H9 (cell line): ENCODE measurements at regions not wholly inside any gene's neighbourhood (a gene's known extent, or its start where the extent isn't known, plus 50 kb on each side); places are given as distances from the start of the nearest gene placed in this dataset.

Source experiments
- DNase-seq: peaks from one replicate; pipeline ENCODE4 v3.0.0-alpha.2; 2017
- H2AFZ ChIP-seq: one replicate; pipeline ENCODE4 v1.6.1; 2013; ENCODE audit warnings: mild to moderate bottlenecking, low read length, control low read depth, moderate library complexity
- H2AK5ac ChIP-seq: 2 replicates; pipeline ENCODE4 v1.6.1; 2013; ENCODE audit warnings: low read length, control low read depth, mixed read lengths; ENCODE audit not compliant: insufficient read length
- H2BK120ac ChIP-seq: one replicate; pipeline ENCODE4 v1.6.1; 2013; ENCODE audit warnings: low read depth, mild to moderate bottlenecking, low read length, control low read depth, inconsistent platforms; ENCODE audit not compliant: poor library complexity, severe bottlenecking
- H2BK12ac ChIP-seq: 2 replicates; pipeline ENCODE4 v1.6.1; 2013; ENCODE audit warnings: low read length, control low read depth, mixed read lengths, low read depth; ENCODE audit not compliant: insufficient read length
- H2BK15ac ChIP-seq: 2 replicates; pipeline ENCODE4 v1.6.1; 2013; ENCODE audit warnings: low read depth, low read length, control low read depth
- H2BK20ac ChIP-seq: one replicate; pipeline ENCODE4 v1.6.1; 2013; ENCODE audit warnings: low read depth, mild to moderate bottlenecking, low read length, control low read depth, inconsistent platforms; ENCODE audit not compliant: poor library complexity, severe bottlenecking
- H2BK5ac ChIP-seq: 2 replicates; pipeline ENCODE4 v1.6.1; 2013; ENCODE audit warnings: low read length, control low read depth, mixed read lengths; ENCODE audit not compliant: insufficient read length
- H3K14ac ChIP-seq: 2 replicates; pipeline ENCODE4 v1.6.1; 2013; ENCODE audit warnings: low read length, control low read depth; ENCODE audit not compliant: insufficient read depth
- H3K18ac ChIP-seq: 2 replicates; pipeline ENCODE4 v1.6.1; 2013; ENCODE audit warnings: low read depth, mild to moderate bottlenecking, mixed read lengths, low read length, control low read depth; ENCODE audit not compliant: insufficient read length
- H3K23ac ChIP-seq: 2 replicates; pipeline ENCODE4 v1.6.1; 2013; ENCODE audit warnings: low read length, control low read depth, mixed read lengths, low read depth; ENCODE audit not compliant: insufficient read length
- H3K23me2 ChIP-seq: 2 replicates; pipeline ENCODE4 v1.6.1; 2013; ENCODE audit warnings: low read depth, mild to moderate bottlenecking, mixed read lengths, low read length, control low read depth; ENCODE audit not compliant: insufficient read length, poor library complexity, severe bottlenecking
- H3K27ac ChIP-seq: 2 replicates; pipeline ENCODE4 v1.5.1; 2013; ENCODE audit warnings: low read length, control low read depth, mixed read lengths, low read depth; ENCODE audit not compliant: insufficient read length
- H3K27me3 ChIP-seq: 2 replicates; pipeline ENCODE4 v1.6.1; 2013; ENCODE audit warnings: low read length, control low read depth, inconsistent platforms; ENCODE audit not compliant: insufficient read depth
- H3K4ac ChIP-seq: 2 replicates; pipeline ENCODE4 v1.6.1; 2013; ENCODE audit warnings: low read depth, mild to moderate bottlenecking, control low read depth, inconsistent platforms, low read length, moderate library complexity
- H3K4me1 ChIP-seq: 2 replicates; pipeline ENCODE4 v1.6.1; 2013; ENCODE audit warnings: low read length, control low read depth, inconsistent platforms; ENCODE audit not compliant: insufficient read depth
- H3K4me2 ChIP-seq: 2 replicates; pipeline ENCODE4 v1.6.1; 2013; ENCODE audit warnings: low read length, control low read depth, mixed read lengths; ENCODE audit not compliant: insufficient read length, insufficient read depth
- H3K56ac ChIP-seq: 2 replicates; pipeline ENCODE4 v1.6.1; 2013; ENCODE audit warnings: low read depth, mild to moderate bottlenecking, mixed read lengths, low read length, control low read depth; ENCODE audit not compliant: insufficient read length
- H3K79me1 ChIP-seq: 2 replicates; pipeline ENCODE4 v1.6.1; 2013; ENCODE audit warnings: low read depth, mild to moderate bottlenecking, moderate library complexity, low read length, control low read depth, inconsistent platforms; ENCODE audit not compliant: insufficient read depth, poor library complexity, severe bottlenecking
- H3K79me2 ChIP-seq: 2 replicates; pipeline ENCODE4 v1.6.1; 2013; ENCODE audit warnings: low read length, control low read depth, inconsistent platforms; ENCODE audit not compliant: insufficient read depth
- H3K9ac ChIP-seq: 2 replicates; pipeline ENCODE4 v1.6.1; 2013; ENCODE audit warnings: low read length, control low read depth, mixed read lengths; ENCODE audit not compliant: insufficient read length; ENCODE audit errors: extremely low read depth
- H3K9me3 ChIP-seq: one replicate; pipeline ENCODE4 v1.6.1; 2013; ENCODE audit warnings: low read depth, low read length, inconsistent platforms; ENCODE audit not compliant: control insufficient read depth
- H3T11ph ChIP-seq: one replicate; pipeline ENCODE4 v1.6.1; 2013; ENCODE audit warnings: mild to moderate bottlenecking, low read length, control low read depth, inconsistent platforms
- H4K20me1 ChIP-seq: one replicate; pipeline ENCODE4 v1.6.1; 2013; ENCODE audit not compliant: control insufficient read depth, insufficient read length, insufficient read depth
- H4K5ac ChIP-seq: 2 replicates; pipeline ENCODE4 v1.6.1; 2013; ENCODE audit warnings: low read depth, mild to moderate bottlenecking, mixed read lengths, low read length, control low read depth; ENCODE audit not compliant: insufficient read length
- H4K8ac ChIP-seq: replicated peaks from 2 replicates; pipeline ENCODE4 v1.6.1; 2013; ENCODE audit warnings: low read length, control low read depth, mixed read lengths, low read depth; ENCODE audit not compliant: insufficient read length
- H4K91ac ChIP-seq: 2 replicates; pipeline ENCODE4 v1.6.1; 2013; ENCODE audit warnings: low read depth, mild to moderate bottlenecking, moderate library complexity, mixed read lengths, low read length, control low read depth; ENCODE audit not compliant: insufficient read length
- H3K27ac Mint-ChIP-seq, 3 experiments: 2 replicates in 2 of 3; 3 replicates in 1 of 3; pipeline ENCODE4 v1.8.0; 2020 to 2021; ENCODE audit warnings: mixed read lengths in 3 of 3, mild to moderate bottlenecking in 1 of 3, moderate library complexity in 1 of 3
- H3K27me3 Mint-ChIP-seq: 2 replicates; pipeline ENCODE4 v1.8.0; 2021; ENCODE audit warnings: low read depth, mild to moderate bottlenecking, moderate library complexity, mixed read lengths
- H3K36me3 Mint-ChIP-seq, 3 experiments: 2 replicates in 2 of 3; 3 replicates in 1 of 3; pipeline ENCODE4 v1.8.0; 2020 to 2021; ENCODE audit warnings: low read depth in 3 of 3, mixed read lengths in 3 of 3; ENCODE audit not compliant: insufficient read depth in 1 of 3
- H3K4me1 Mint-ChIP-seq, 2 experiments: 2 replicates each; pipeline ENCODE4 v1.8.0; 2020; ENCODE audit warnings: mixed read lengths in 2 of 2
- H3K4me3 Mint-ChIP-seq, 2 experiments: 2 replicates in 1 of 2; 3 replicates in 1 of 2; pipeline ENCODE4 v1.8.0; 2020 to 2021; ENCODE audit warnings: mild to moderate bottlenecking in 2 of 2, mixed read lengths in 2 of 2, moderate library complexity in 1 of 2
- H3K9me3 Mint-ChIP-seq, 2 experiments: 2 replicates in 1 of 2; 3 replicates in 1 of 2; pipeline ENCODE4 v1.8.0; 2020; ENCODE audit warnings: mild to moderate bottlenecking in 2 of 2, mixed read lengths in 2 of 2, moderate library complexity in 1 of 2
- CTCF ChIP-seq: fragments of 200-600 bp; sonication (generic); conservative IDR thresholded peaks from 3 replicates; pipeline ENCODE4 v1.8.0; 2021; ENCODE audit warnings: antibody characterized with exemption, mild to moderate bottlenecking
- WGBS: extraction: QIAGEN DNeasy Blood & Tissue Kit; methylation state at CpG from one replicate; pipeline ENCODE4 v1.1.7; 2013; ENCODE audit warnings: missing lambda C conversion rate, low lambda C conversion rate, mixed read lengths; ENCODE audit not compliant: insufficient read length; ENCODE audit errors: extremely low coverage; 5-methylcytosine and 5-hydroxymethylcytosine counted together

GRCh38 chr6:3634280-3634816 is 117.2 kb downstream of the PXDC1 start:
- H3K18ac ChIP-seq, result no peak overlapping the region
- no peaks in the 10 kb centered on the region for H3K27me3 ChIP-seq
- no peak overlapping the region for H2BK20ac ChIP-seq
- no peaks in the 10 kb centered on the region for H3K23me2 ChIP-seq
- no peak overlapping the region for H4K91ac ChIP-seq
- H3K27ac ChIP-seq, result no peak overlapping the region
- TF ChIP-seq CTCF, result no peak
- no peak overlapping the region for H2AFZ ChIP-seq
- Mint-ChIP-seq H3K27ac (no peak overlapping the region), H3K27me3 (peaks cover 12% of the 10 kb centered on the region), H3K9me3 (no peaks in the 10 kb centered on the region), H3K4me1 (peaks cover 0 to 4% of the 10 kb centered on the region in 2 experiments; a peak in 1 of 4 replicates), H3K36me3 (no peaks in the 10 kb centered on the region), H3K4me3 (no peak overlapping the region)
- H3K23ac ChIP-seq, result no peak overlapping the region
- no peak overlapping the region for H2BK15ac ChIP-seq
- H2BK5ac ChIP-seq, result no peak overlapping the region
- no peak overlapping the region for H3K4me2 ChIP-seq
- H4K5ac ChIP-seq, result no peak overlapping the region
- H3K4ac ChIP-seq, result no peak overlapping the region
- no peaks in the 10 kb centered on the region for H4K20me1 ChIP-seq
- no peak overlapping the region for H3K56ac ChIP-seq
- no peak overlapping the region for H2BK12ac ChIP-seq
- H3K9ac ChIP-seq, result no peak overlapping the region
- H2AK5ac ChIP-seq, result no peak overlapping the region
- no peak overlapping the region for H4K8ac ChIP-seq
- WGBS, result no CpG with 5 or more reads among the region's 5 CpGs
- H2BK120ac ChIP-seq, result no peak overlapping the region
- no peaks in the 10 kb centered on the region for H3K79me2 ChIP-seq
- no peaks in the 10 kb centered on the region for H3K4me1 ChIP-seq
- DNase-seq, result no peak
- no peaks in the 10 kb centered on the region for H3K9me3 ChIP-seq
- no peak overlapping the region for H3T11ph ChIP-seq
- H3K79me1 ChIP-seq, result no peaks in the 10 kb centered on the region
- no peak overlapping the region for H3K14ac ChIP-seq
